GM18505 (cell line): ENCODE measurements at regions not wholly inside any gene's neighbourhood (a gene's known extent, or its start where the extent isn't known, plus 50 kb on each side); places are given as distances from the start of the nearest gene placed in this dataset.
"Not testable (repeated sequence)": the region's sequence is repeated elsewhere in the genome, so short reads cannot be mapped to it uniquely, and the experiment has no call there.

ENCODE experiments used
- ATAC-seq: cut with Tn5 transposase; IDR thresholded peaks from one replicate; pipeline ENCODE4 v1.9.1; 2021; ENCODE audit not compliant: unreplicated experiment
- POLR2A ChIP-seq: IDR thresholded peaks from 4 replicates; pipeline ENCODE4 v1.6.1; 2011; ENCODE audit warnings: borderline replicate concordance; ENCODE audit not compliant: insufficient read depth, insufficient read length; ENCODE audit errors: extremely low read depth

GRCh38 chr4:69013933-69014332 lies 62.3 kb upstream of the UGT2A3 start:
- not testable (repeated sequence) for ATAC-seq

DNA sequence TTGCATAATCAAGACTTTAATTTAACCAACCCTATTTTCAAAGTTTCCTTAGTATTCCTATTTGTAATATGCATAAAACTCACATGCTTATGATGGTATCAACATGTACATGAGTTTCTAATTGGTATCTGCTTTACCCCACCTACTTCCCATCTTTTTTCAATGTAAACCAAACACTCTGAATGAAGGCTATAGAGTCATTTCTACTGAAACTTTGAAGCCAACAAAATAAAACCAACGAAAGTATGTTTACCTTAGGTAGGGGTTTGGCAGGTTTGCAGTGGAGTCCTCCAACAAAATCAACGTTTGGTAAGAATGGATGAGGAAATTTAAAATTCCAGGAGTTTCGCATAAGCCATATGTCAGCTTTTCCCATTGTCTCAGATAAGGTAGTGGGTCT lies 66.4 kb upstream of the UGT2A3 start:
- not testable (repeated sequence) for ATAC-seq

DNA sequence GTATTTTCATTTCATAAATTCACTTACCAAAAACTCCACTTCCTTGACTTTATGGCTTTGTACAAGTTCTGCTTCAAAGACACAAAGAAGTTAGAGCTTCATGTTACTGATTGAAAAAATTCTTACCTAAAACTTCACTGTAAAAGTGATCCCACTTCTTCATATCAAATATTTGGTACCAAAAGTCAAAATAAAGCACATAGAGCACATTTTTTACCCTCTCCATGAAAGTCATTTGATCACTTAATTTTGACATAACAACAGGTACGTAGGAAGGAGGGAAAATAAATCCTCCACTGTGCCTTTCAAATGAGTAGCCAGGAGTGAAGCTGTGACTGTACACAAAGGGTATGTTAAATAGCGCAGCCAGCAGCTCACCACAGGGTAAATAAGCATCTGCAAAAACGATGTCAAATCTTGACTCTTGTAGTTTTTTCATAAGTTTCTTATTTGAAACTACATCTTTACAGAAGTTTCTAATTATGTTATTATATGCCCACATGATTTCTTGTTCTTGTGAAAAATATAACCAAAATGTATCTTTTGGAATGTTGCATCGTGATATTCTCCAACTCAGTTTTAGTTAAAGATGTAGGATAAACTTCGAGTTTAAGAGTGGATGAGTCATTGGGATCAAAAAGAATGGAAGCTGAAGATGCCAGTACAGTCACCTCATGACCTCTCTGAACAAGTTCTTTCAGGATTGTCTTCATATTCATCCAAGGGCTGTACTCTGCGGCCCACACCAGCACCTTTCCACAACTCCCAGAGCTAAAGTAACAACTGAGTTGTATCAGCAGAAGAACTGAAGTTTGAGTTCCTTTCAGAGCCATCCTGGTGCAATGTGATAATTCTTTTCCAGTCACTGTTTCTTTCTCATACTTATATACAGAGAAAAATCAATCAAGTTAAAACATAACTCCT lies 68.2 kb upstream of the UGT2A3 start:
- ATAC-seq, result not testable (repeated sequence)

- ATAC-seq, result not testable (repeated sequence)
Observed at GRCh38 chr4:69020462-69020807, 68.8 kb upstream of the UGT2A3 start.

DNA sequence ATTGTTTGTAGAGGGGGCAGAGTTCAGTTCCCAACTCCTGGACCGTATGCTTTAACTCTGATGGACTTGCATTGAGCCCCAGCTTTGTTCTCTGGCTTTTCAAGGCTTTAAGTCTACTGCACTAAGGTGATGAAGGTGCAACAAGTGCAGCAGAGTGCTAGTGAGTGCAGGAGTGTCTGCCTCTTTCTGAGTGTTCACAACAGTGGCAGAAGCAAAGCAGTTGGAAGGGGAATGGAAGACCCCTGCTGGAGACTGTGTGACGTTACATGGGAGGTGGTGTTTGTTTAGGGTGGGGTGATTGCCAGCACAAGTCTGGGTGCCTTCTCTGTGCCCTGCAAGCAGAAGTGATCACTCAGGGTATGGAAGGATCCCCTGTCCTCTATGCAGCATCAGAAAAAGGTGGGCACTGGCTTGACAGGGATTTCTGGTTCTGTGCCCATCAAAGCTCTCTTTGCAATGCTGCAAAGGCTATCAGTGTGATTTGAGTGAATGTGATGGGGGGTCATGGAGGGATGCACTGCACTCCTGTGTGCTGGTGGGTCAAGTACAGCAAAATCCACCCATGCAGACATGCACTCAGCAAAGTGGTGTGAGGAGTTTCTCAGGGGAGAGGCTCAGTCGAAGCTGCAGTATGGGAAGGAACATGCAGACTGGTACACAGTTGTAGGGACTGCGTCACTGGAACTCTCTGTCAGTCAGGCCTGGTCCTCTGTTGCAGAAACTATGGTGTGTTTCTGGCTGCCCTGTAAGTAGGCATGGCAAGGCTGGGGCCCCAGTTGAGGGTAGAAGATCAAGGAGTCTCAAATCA lies 70.9 kb upstream of the UGT2B7 start:
- no peak for TF ChIP-seq POLR2A
- ATAC-seq, result peak; percentile 91

GRCh38 chr4:69025999-69026387 lies 70.3 kb upstream of the UGT2B7 start:
- no peak for ATAC-seq

GRCh38 chr4:69026974-69027373 lies 69.3 kb upstream of the UGT2B7 start:
- no peak for ATAC-seq
- no peak for TF ChIP-seq POLR2A

More at GRCh38 chr4:69025999-69026387, 70.3 kb upstream of the UGT2B7 start:
- no peak for TF ChIP-seq POLR2A

DNA sequence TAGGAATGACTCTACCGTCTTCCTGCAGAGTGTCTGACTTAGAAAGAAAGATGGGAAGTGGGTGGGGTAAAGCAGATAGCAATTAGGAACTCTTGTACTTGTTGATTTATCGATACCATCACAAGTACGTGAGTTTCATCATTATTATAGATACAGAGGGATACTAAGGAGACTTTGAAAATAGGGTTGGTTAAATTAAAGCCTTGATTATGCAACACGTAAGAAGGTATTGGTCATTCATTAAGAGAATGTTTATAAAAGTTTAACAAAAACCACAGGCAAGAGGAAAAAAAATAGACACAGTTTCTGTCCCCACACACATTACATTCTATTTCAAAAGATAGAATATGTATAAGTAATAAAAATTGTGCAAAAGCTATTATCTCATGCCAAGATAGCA lies 65.9 kb upstream of the UGT2B7 start:
- no peak for TF ChIP-seq POLR2A
- no peak for ATAC-seq

- ATAC-seq, result no peak
- no peak for TF ChIP-seq POLR2A
Observed at GRCh38 chr4:69032847-69033638, 63.2 kb upstream of the UGT2B7 start.

- ATAC-seq, result not testable (repeated sequence)
Observed at GRCh38 chr4:69034315-69034740, 61.9 kb upstream of the UGT2B7 start.

DNA sequence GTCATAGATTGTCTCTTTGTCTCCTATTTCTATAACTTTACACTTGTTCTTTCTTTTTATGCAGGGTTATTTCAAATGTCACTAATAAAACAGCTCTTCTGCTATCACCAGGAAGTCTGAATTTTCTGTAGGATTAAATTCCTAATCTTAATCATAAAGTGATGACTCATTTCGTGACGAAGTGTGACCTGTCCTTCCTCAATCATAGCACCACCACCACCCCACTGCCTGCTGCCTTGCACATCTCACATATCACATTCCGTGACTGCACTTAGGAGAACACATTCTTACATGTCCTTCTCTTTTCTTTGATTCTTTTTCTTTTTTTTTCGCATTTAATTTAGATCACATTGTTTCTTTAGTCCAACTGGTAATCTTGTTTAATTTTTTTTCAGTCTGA lies 57.7 kb upstream of the UGT2B7 start:
- no peak for ATAC-seq

GRCh38 chr4:69039071-69039470 lies 57.2 kb upstream of the UGT2B7 start:
- no peak for TF ChIP-seq POLR2A
- no peak for ATAC-seq

More for the DNA sequence above, 57.7 kb upstream of the UGT2B7 start:
- no peak for TF ChIP-seq POLR2A

DNA sequence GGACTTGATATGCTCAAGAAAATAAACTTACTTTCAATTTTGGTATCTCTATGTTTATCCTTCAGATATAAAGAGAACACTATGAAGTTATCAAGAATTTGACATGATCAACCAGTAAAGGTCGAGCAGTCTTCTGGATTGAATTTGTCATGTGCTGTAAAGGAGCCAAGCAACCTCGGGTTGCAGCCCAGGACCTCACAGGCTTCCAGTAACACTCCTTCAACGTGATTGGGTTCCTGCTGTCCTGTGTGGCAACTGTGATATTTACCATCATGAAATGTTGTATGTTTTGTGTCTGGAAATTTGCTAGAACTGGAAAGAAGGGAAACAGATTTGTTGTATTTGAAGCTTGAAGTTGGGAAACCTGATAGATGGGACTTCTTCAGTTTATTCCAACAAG lies 52.0 kb upstream of the UGT2B7 start:
- no peak for ATAC-seq
- no peak for TF ChIP-seq POLR2A
